Lower lobe of right lung (tissue), 2 donors: ENCODE measurements at regions not wholly inside any gene's neighbourhood (a gene's known extent, or its start where the extent isn't known, plus 50 kb on each side); places are given as distances from the start of the nearest gene placed in this dataset.

ENCODE experiments used
- ATAC-seq, 2 donors: fragments of 200-7000 bp; cut with Tn5 transposase; one replicate each; pipeline ENCODE4 v1.9.1; 2020 to 2022; ENCODE audit warnings: mild to moderate bottlenecking in 2 of 2, moderate library complexity in 2 of 2
- DNase-seq: peaks from one replicate; pipeline ENCODE4 v3.0.0-alpha.2; 2020
- H3K27ac ChIP-seq: fragments of 200-600 bp; one replicate; pipeline ENCODE4 v1.8.0; 2022
- H3K27me3 ChIP-seq: fragments of 200-600 bp; one replicate; pipeline ENCODE4 v1.8.0; 2022; ENCODE audit warnings: low read depth
- H3K36me3 ChIP-seq: fragments of 200-600 bp; one replicate; pipeline ENCODE4 v1.8.0; 2022; ENCODE audit warnings: mild to moderate bottlenecking
- H3K4me1 ChIP-seq: fragments of 200-600 bp; one replicate; pipeline ENCODE4 v1.8.0; 2022
- H3K4me3 ChIP-seq: fragments of 200-600 bp; one replicate; pipeline ENCODE4 v1.8.0; 2022; ENCODE audit warnings: mild to moderate bottlenecking
- H3K9me3 ChIP-seq: fragments of 200-600 bp; one replicate; pipeline ENCODE4 v1.8.0; 2022
- CTCF ChIP-seq: fragments of 200-600 bp; IDR thresholded peaks from one replicate; pipeline ENCODE4 v1.8.0; 2022; ENCODE audit warnings: antibody characterized with exemption, mild to moderate bottlenecking
- intact Hi-C: fragments of 100-400 bp; cut with DNase I; formaldehyde crosslinking; loops from one replicate; pipeline ENCODE4 v1.11.0; 2022
- donor health status: DM: no; HTN: yes; CAD: no; lungs with severe emphysema.

DNA sequence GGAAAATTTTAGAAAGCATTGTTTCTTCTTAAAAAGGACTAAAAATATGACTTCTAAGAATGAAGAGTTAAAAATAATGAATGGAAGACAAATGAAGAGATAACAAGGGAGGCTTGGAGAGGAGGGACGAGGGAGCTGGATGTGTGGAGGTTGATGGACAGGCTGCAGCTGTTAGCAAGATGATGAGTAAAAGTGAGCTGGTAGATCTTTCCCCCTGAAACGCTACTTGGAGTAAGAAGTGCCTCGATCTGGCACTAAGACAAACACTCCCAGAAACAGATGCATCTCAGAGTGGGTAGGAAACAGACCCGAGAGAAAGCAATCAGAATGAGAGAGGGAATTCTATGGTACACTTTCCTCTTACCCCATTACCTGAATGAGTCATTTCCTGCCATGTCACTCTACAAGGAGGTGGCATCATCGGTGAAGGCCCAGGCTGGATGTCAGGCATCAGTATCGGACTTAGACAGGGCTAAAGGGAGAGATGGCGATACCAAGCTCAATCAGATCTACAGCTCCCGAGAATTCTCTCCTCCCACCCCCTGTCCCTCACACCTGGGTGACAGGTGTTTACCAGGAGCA is 154.1 kb upstream of the BMP2 start:
- no peaks in the 10 kb centered on the region for H3K36me3 ChIP-seq
- H3K27me3 ChIP-seq = no peaks in the 10 kb centered on the region
- ATAC-seq (no peak), DNase-seq (no peak)
- H3K9me3 ChIP-seq = no peaks in the 10 kb centered on the region
- intact Hi-C loops = no loop called here
- no peak for TF ChIP-seq CTCF
- H3K4me1 ChIP-seq = no peaks in the 10 kb centered on the region
- no peak overlapping the region for H3K27ac ChIP-seq
- H3K4me3 ChIP-seq = no peak overlapping the region

- Histone ChIP-seq H3K9me3 (no peaks in the 10 kb centered on the region), H3K4me3 (no peak overlapping the region), H3K27me3 (no peaks in the 10 kb centered on the region), H3K27ac (no peak overlapping the region), H3K36me3 (no peaks in the 10 kb centered on the region), H3K4me1 (no peaks in the 10 kb centered on the region)
- no peak for TF ChIP-seq CTCF
- DNase-seq = no peak
- no peak for ATAC-seq
- intact Hi-C loops = no loop called here
These were observed 154.9 kb upstream of the BMP2 start for GRCh38 chr20:6612606-6612923.

GRCh38 chr20:6611911-6612605 is 155.4 kb upstream of the BMP2 start:
- intact Hi-C loops = no loop called here
- no peaks in the 10 kb centered on the region for H3K4me1 ChIP-seq
- no peak for ATAC-seq
- no peaks in the 10 kb centered on the region for H3K27me3 ChIP-seq
- no peaks in the 10 kb centered on the region for H3K36me3 ChIP-seq
- no peaks in the 10 kb centered on the region for H3K9me3 ChIP-seq
- TF ChIP-seq CTCF = no peak
- DNase-seq = no peak
- no peak overlapping the region for H3K27ac ChIP-seq
- H3K4me3 ChIP-seq = no peak overlapping the region

DNA sequence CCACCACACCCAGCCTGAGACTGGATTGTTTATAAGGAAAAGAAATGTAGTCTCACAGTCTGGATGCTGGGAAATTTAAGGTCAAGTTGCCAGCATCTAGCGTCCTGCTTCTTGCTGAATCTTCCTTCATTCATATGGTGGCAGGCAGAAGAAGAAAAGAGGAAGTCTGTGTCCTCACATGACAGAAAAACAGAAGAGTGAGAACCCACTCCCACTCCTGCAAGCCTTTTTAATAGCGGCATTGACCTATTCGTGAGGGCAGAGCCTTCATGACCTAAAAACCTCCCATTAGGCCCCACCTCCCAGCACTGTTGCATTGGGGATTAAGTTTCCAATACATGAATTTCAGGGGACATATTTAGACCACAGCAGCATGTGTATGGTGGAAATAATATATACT is 160.8 kb upstream of the BMP2 start:
- no peak for DNase-seq
- no peak for TF ChIP-seq CTCF
- no peaks in the 10 kb centered on the region for H3K9me3 ChIP-seq
- H3K27ac ChIP-seq = no peak overlapping the region
- ATAC-seq = no peak
- H3K4me3 ChIP-seq = no peak overlapping the region
- no peaks in the 10 kb centered on the region for H3K4me1 ChIP-seq
- H3K36me3 ChIP-seq = no peaks in the 10 kb centered on the region
- no peaks in the 10 kb centered on the region for H3K27me3 ChIP-seq
- intact Hi-C loops = no loop called here

- Histone ChIP-seq H3K9me3 (no peaks in the 10 kb centered on the region), H3K4me3 (no peak overlapping the region), H3K36me3 (no peaks in the 10 kb centered on the region), H3K27ac (no peak overlapping the region), H3K27me3 (no peaks in the 10 kb centered on the region), H3K4me1 (no peaks in the 10 kb centered on the region)
- DNase-seq (no peak), ATAC-seq (no peak)
- TF ChIP-seq CTCF = no peak
- intact Hi-C loops = no loop called here
These were observed 162.2 kb upstream of the BMP2 start for GRCh38 chr20:6605055-6605935.
